ENCODE measurements at regions not wholly inside any gene's neighbourhood (a gene's known extent, or its start where the extent isn't known, plus 50 kb on each side); places are given as distances from the start of the nearest gene placed in this dataset.

DNA sequence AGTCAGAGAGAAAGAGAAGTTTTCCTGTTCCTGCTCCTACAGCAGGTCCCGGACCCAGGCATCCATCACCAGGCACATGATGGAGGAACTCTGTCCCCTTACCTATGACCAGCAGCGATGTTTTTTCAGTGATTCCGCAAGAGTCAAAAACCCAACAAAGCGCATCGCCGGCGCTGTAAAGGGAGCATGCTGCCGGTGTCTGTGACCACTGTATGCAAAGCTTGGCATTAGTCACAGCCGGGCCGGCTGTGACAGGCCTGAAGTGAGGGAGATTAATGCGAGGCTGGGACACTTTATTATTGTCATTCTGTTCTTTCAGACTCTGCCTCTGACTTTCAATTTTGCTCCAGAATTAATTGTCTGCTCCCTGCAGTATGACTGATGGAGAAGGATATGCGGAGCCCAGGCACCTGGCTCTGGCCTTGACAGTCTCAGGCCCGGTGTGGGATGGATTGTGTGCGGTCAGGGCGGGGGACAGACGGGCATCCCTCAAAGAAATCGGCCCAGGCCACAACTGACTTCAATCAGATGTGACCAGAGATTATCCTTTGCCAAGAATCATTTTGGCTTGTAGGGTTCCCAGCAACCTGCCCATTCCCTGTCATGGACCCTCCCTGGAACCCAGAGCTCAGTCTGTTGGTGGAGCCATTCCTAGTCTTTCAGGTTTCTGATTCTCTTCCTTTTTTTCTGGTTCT lies 462.0 kb upstream of the ZNF507 start:
- no peak for TF ChIP-seq EP300 (IDR thresholded peaks at IDR 0.05)
- no peak for TF ChIP-seq CTCF (IDR thresholded peaks at IDR 0.05)
- no peak for TF ChIP-seq POLR2A (IDR thresholded peaks at IDR 0.05; ENCODE audit: low read depth)
- TF ChIP-seq POLR2AphosphoS5 (IDR thresholded peaks at IDR 0.05) = no peak

All from esophagus muscularis mucosa (tissue), 4 donors.